ENCODE measurements at regions not wholly inside any gene's neighbourhood (a gene's known extent, or its start where the extent isn't known, plus 50 kb on each side); places are given as distances from the start of the nearest gene placed in this dataset.

- H3K27me3 Mint-ChIP-seq: peaks cover 9% of the 10 kb centered on the region
- H3K27ac Mint-ChIP-seq: no peak overlapping the region
- H3K36me3 Mint-ChIP-seq: no peaks in the 10 kb centered on the region
These were observed 217.5 kb downstream of the PLA2G4A start for GRCh38 chr1:187046293-187046692.

GRCh38 chr1:187047298-187047697 is 218.5 kb downstream of the PLA2G4A start:
- Mint-ChIP-seq H3K36me3 (no peaks in the 10 kb centered on the region), H3K27me3 (peaks cover 9% of the 10 kb centered on the region), H3K9me3 (peaks cover 5% of the 10 kb centered on the region), H3K4me1 (ENCODE audit: unreplicated experiment) (no peaks in the 10 kb centered on the region), H3K27ac (no peak overlapping the region), H3K4me3 (no peak overlapping the region)
- TF ChIP-seq CTCF (conservative IDR thresholded peaks at IDR 0.05): no peak
- DNase-seq (ENCODE audit: extremely low spot score, unreplicated experiment): no peak

More at GRCh38 chr1:187046293-187046692, 217.5 kb downstream of the PLA2G4A start:
- DNase-seq (ENCODE audit: extremely low spot score, unreplicated experiment): no peak
- Mint-ChIP-seq H3K4me3 (no peak overlapping the region), H3K4me1 (ENCODE audit: unreplicated experiment) (no peaks in the 10 kb centered on the region), H3K9me3 (peaks cover 5% of the 10 kb centered on the region)
- no peak for TF ChIP-seq CTCF (conservative IDR thresholded peaks at IDR 0.05)

GRCh38 chr1:187051618-187052232 is 223.0 kb downstream of the PLA2G4A start:
- Mint-ChIP-seq H3K4me1 (ENCODE audit: unreplicated experiment) (peaks cover 10% of the 10 kb centered on the region), H3K27ac (no peak overlapping the region), H3K27me3 (peaks cover 4% of the 10 kb centered on the region), H3K36me3 (no peaks in the 10 kb centered on the region), H3K9me3 (no peaks in the 10 kb centered on the region), H3K4me3 (no peak overlapping the region)
- no peak for DNase-seq (ENCODE audit: extremely low spot score, unreplicated experiment)
- peak; percentile 80 for TF ChIP-seq CTCF (conservative IDR thresholded peaks at IDR 0.05)

- Mint-ChIP-seq H3K4me1 (ENCODE audit: unreplicated experiment) (peaks cover 10% of the 10 kb centered on the region), H3K4me3 (no peak overlapping the region), H3K27me3 (no peaks in the 10 kb centered on the region), H3K9me3 (no peaks in the 10 kb centered on the region), H3K27ac (no peak overlapping the region), H3K36me3 (no peaks in the 10 kb centered on the region)
- TF ChIP-seq CTCF (conservative IDR thresholded peaks at IDR 0.05): no peak
- DNase-seq (ENCODE audit: extremely low spot score, unreplicated experiment): no peak
These were observed 225.1 kb downstream of the PLA2G4A start for GRCh38 chr1:187053876-187054275.

GRCh38 chr1:187054862-187055757 is 226.4 kb downstream of the PLA2G4A start:
- TF ChIP-seq CTCF (conservative IDR thresholded peaks at IDR 0.05): no peak
- DNase-seq (ENCODE audit: extremely low spot score, unreplicated experiment): no peak
- H3K27me3 Mint-ChIP-seq: no peaks in the 10 kb centered on the region
- no peaks in the 10 kb centered on the region for H3K9me3 Mint-ChIP-seq
- H3K27ac Mint-ChIP-seq: peak overlapping the region; percentile 30
- H3K36me3 Mint-ChIP-seq: no peaks in the 10 kb centered on the region
- peak overlapping the region; percentile 2 for H3K4me3 Mint-ChIP-seq
- H3K4me1 Mint-ChIP-seq (ENCODE audit: unreplicated experiment): peaks cover 10% of the 10 kb centered on the region

Data from type B pancreatic cell (in vitro differentiated cells).